Glutamatergic neuron (in vitro differentiated cells): ENCODE measurements at regions not wholly inside any gene's neighbourhood (a gene's known extent, or its start where the extent isn't known, plus 50 kb on each side); places are given as distances from the start of the nearest gene placed in this dataset.
"Not testable (repeated sequence)": the region's sequence is repeated elsewhere in the genome, so short reads cannot be mapped to it uniquely, and the experiment has no call there.

Experiments used
- DNase-seq: peaks from one replicate; pipeline ENCODE4 v3.0.0; 2022
- H3K27ac Mint-ChIP-seq: one replicate; pipeline ENCODE4 v1.8.0; 2020; ENCODE audit warnings: mild to moderate bottlenecking, mixed read lengths, inconsistent platforms; ENCODE audit not compliant: unreplicated experiment
- H3K27me3 Mint-ChIP-seq: one replicate; pipeline ENCODE4 v1.8.0; 2020; ENCODE audit warnings: mild to moderate bottlenecking, moderate library complexity, mixed read lengths, inconsistent platforms; ENCODE audit not compliant: unreplicated experiment
- H3K36me3 Mint-ChIP-seq: one replicate; pipeline ENCODE4 v1.8.0; 2020; ENCODE audit warnings: mild to moderate bottlenecking, mixed read lengths, inconsistent platforms; ENCODE audit not compliant: unreplicated experiment
- H3K4me1 Mint-ChIP-seq: one replicate; pipeline ENCODE4 v1.8.0; 2020; ENCODE audit warnings: mild to moderate bottlenecking, low read depth, mixed read lengths, inconsistent platforms; ENCODE audit not compliant: unreplicated experiment
- H3K4me3 Mint-ChIP-seq: one replicate; pipeline ENCODE4 v1.8.0; 2020; ENCODE audit warnings: mild to moderate bottlenecking, mixed read lengths, inconsistent platforms; ENCODE audit not compliant: unreplicated experiment
- H3K9me3 Mint-ChIP-seq: one replicate; pipeline ENCODE4 v1.8.0; 2020; ENCODE audit warnings: mild to moderate bottlenecking, moderate library complexity, mixed read lengths, inconsistent platforms; ENCODE audit not compliant: unreplicated experiment
- CTCF ChIP-seq: fragments of 200-600 bp; sonication (generic); IDR thresholded peaks from one replicate; pipeline ENCODE4 v1.5.0; 2021; ENCODE audit not compliant: partially characterized antibody, unreplicated experiment

DNA sequence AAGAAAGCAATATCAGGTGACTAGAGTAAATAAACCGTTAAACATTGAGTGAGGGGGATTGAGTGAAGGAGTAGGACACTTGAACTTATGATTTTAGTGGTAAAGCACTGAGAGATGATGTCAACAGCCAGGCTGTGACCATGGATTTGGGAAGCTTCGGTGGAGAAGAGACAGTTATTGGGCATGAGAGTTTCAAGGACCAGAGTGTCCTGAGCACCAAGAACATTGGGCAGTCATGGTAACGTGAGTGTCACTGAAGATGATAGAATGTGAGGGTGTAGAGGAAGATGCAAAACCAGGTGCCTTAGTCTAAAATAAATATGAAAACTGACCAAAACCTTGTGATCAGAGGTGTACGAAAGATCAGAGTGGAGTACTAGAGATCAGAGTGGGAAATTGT is 248.1 kb downstream of the ASXL3 start:
- Mint-ChIP-seq H3K36me3 (no peaks in the 10 kb centered on the region), H3K27ac (no peak overlapping the region), H3K4me3 (no peak overlapping the region), H3K9me3 (peaks cover 2% of the 10 kb centered on the region), H3K27me3 (no peaks in the 10 kb centered on the region), H3K4me1 (no peaks in the 10 kb centered on the region)
- no peak for DNase-seq
- TF ChIP-seq CTCF = no peak

DNA sequence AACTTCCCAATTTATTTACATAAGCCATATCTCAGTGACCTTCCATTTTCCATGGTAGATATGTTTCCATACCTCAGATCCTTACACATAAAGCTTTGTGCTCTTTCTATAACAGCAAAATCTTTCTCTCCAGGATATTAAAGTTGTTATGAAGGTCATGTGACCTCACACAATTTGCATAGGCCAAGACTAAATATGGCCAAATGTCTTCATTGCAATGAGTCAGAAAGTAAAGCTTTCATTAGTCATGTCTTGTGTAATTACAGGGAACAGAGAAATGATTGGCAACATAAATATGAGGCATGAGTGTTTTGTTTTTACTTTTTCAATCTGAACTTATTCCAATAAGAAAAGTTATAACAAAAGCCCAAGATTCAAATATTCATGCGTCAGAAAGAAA is 243.5 kb downstream of the ASXL3 start:
- Mint-ChIP-seq H3K9me3 (peaks cover 2% of the 10 kb centered on the region), H3K4me1 (no peaks in the 10 kb centered on the region), H3K36me3 (no peaks in the 10 kb centered on the region), H3K27ac (no peak overlapping the region), H3K4me3 (no peak overlapping the region), H3K27me3 (no peaks in the 10 kb centered on the region)
- DNase-seq = no peak
- TF ChIP-seq CTCF = no peak

- no peaks in the 10 kb centered on the region for H3K27me3 Mint-ChIP-seq
- peak; percentile 48 for DNase-seq
- peak overlapping the region; percentile 53 for H3K4me3 Mint-ChIP-seq
- peaks cover 2% of the 10 kb centered on the region for H3K9me3 Mint-ChIP-seq
- no peak overlapping the region for H3K27ac Mint-ChIP-seq
- no peak for TF ChIP-seq CTCF
- no peaks in the 10 kb centered on the region for H3K4me1 Mint-ChIP-seq
- no peaks in the 10 kb centered on the region for H3K36me3 Mint-ChIP-seq
Measured at GRCh38 chr18:33820517-33821371, 242.7 kb downstream of the ASXL3 start.

DNA sequence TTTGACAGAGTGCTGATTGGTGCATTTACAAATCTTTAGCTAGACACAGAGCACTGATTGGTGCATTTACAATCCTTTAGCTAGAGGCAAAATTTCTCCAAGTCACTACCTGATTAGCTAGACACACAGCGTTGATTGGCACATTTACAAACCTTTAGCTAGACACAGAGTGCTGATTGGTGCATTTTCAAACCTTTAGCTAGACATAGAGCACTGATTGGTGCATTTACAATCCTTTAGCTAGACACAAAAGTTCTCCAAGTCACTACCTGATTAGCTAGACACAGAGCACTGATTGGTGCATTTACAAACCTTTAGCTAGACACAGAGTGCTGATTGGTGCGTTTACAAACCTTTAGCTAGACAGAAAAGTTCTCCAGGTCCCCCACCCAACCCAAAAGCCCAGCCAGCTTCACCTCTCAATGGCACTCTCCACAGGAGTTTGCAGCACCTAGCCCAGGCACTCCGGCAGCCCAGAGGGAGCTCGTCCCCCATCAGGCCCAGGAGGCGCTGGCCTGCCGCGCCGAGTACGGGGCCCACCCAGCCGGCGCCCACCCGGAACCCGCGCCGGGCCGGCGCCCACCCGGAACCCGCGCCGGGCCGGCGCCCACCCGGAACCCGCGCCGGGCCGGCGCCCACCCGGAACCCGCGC is 241.8 kb downstream of the ASXL3 start:
- H3K27ac Mint-ChIP-seq, H3K4me1 Mint-ChIP-seq, DNase-seq: not testable (repeated sequence)

DNA sequence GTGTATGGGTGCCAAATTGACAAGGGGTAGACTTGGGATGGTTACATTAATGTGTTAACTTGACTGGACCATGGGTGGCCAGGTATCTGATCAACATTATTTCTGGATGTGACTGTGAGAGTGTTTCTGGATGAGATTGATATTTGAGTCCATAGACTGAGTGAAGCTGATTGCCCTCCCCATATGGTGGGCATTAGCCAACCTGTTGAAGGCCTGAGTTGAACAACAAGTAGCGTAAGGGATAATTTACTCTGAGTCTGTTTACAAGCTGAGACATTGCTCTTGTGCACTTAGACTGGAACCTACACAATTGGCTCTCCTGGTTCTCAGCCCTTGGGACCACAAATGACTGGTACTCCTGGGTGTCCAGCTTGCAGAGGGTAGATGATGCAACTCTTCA is 240.1 kb downstream of the ASXL3 start:
- no peak overlapping the region for H3K4me3 Mint-ChIP-seq
- no peak for TF ChIP-seq CTCF
- H3K36me3 Mint-ChIP-seq = no peaks in the 10 kb centered on the region
- DNase-seq = no peak
- no peak overlapping the region for H3K27ac Mint-ChIP-seq
- no peaks in the 10 kb centered on the region for H3K4me1 Mint-ChIP-seq
- H3K27me3 Mint-ChIP-seq = no peaks in the 10 kb centered on the region
- no peaks in the 10 kb centered on the region for H3K9me3 Mint-ChIP-seq

More for the DNA sequence above, 241.8 kb downstream of the ASXL3 start:
- not testable (repeated sequence) for H3K36me3 Mint-ChIP-seq, H3K9me3 Mint-ChIP-seq, H3K4me3 Mint-ChIP-seq, H3K27me3 Mint-ChIP-seq
